NCI-H748 (cell line): ENCODE measurements at regions not wholly inside any gene's neighbourhood (a gene's known extent, or its start where the extent isn't known, plus 50 kb on each side); places are given as distances from the start of the nearest gene placed in this dataset.
A peak's percentile ranks its signal among the peaks of the same experiment; 100 is the strongest.
"Not testable (repeated sequence)": the region's sequence is repeated elsewhere in the genome, so short reads cannot be mapped to it uniquely, and the experiment has no call there.

ENCODE experiments used
- DNase-seq: peaks from one replicate; lab custom pipeline; 2025; ENCODE audit not compliant: unreplicated experiment; lab: John Stamatoyannopoulos, UW

- no peak for DNase-seq
Observed at GRCh38 chr3:59243476-59243875, 193.7 kb upstream of the CFAP20DC start.

- DNase-seq = no peak
Observed at GRCh38 chr3:59240666-59241255, 190.9 kb upstream of the CFAP20DC start.

DNA sequence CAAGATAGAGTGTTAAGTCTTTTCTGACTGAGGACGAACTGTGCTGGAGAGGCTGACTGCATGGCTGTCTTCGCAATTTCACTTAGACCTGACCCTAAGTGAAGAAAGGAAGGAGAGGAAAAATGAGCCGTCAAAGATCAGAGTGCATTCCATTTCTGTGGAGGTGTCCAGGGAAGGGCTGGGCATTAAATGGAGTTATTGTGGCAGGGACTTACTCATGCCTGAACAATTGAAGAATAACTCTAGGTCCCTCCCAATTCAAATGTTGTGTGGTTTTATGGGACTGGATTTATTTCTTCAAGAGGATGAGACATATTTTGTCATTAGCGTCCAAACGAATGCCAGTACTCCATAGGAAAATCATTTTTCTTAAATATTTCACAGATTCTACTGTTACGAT is 187.3 kb upstream of the CFAP20DC start:
- DNase-seq = no peak

DNA sequence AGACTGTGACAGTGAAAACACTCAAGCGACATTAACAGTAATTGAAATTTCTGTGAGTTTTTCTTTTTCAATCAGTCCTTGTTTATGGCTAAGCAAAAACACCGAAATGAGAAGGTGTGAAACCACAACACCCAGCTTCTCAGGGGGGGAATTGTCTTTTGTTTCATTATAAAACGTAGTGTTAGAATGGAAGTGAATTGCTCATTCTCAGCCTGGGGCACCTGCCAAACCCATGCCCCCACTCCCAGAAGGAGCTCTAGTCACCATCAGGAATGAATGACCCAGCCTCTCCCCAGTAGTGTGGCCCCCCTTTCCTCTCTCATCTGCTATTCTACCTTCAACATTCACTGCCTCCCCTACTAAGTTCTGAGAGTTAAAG is 185.8 kb upstream of the CFAP20DC start:
- DNase-seq = no peak

DNA sequence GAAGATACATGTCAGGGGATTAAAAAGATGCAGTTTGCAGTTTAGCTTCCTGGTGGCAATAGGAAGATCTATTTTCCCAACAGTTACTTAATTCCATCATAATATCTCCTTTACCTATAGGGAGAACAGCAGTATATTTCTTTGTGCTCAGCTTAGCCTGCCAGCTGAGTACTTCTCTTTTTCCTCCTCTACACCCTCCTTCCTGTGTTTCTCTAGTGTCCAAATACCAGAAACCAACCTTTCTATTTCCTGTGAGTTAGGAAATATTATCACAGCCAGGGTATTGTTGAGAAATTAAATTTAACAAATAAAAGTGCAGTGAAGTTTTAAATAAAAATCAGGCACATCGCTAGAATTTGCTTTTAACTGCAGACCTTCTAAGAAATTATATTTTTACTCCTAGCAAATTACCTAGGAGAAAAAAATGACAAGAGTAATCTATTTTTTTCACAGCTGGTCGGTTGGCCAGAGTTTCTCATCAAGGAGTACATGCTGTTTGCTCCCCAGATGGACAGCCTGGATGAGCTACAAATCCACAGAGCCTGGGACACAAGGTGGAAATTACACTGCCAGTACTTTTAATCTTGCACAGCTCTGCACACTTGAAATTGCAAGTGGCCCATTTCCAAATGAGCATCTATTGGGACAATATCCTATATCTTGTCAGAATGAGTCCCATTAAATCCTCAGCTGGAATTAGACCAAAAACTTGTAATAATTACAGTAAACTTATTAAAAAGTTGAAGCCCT is 185.2 kb upstream of the CFAP20DC start:
- DNase-seq = no peak

GRCh38 chr3:59230379-59230778 is 180.6 kb upstream of the CFAP20DC start:
- DNase-seq = not testable (repeated sequence)

DNA sequence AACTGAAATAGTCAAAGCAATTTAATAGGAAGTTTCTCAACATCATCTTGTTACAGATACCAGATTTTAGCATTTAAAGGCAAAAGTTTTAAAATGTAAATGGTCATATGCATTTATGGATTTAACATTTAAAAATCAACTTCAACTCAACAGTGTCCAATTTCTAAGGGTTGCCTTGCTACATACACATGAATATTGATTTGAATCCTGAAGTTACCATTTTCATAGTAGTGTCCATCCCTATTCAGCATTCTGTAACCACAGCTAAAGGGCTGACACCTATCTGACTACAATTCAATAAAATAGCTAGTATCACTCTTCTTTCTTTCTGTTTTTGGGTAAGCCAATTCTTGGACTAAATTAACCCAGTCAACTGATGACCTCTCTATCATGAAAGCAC is 164.0 kb upstream of the CFAP20DC start:
- no peak for DNase-seq

DNA sequence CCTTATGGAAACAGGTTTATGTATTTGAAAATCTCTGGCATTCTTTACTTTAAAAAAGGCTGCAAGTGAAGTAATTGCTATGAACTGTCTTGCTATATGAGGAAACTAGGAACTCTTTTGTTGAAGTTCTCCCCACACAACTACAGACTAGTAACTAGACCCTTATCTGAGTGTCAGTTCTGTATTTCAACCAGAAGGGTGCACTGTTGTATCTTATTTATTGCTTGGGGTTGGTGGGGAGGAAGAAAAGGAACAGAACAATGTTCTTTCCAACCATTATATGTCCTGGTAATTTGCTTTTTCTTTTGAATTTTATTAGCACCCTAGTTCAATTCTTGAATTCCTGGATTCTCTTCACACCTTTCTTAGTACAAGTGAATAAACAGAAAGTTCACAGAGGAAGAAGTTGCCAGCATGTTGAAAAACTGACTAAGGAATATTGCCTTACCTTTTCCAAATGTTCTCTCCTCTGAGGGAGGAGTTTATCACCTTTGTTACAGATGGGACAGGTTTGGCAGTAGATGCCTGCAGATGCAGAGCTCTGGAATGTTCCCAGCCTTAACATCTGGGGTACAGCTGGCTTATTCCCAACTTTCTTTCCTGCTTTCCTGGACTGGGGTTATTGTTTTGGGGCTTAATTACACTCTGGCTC is 162.4 kb upstream of the CFAP20DC start:
- peak; percentile 37 for DNase-seq

DNA sequence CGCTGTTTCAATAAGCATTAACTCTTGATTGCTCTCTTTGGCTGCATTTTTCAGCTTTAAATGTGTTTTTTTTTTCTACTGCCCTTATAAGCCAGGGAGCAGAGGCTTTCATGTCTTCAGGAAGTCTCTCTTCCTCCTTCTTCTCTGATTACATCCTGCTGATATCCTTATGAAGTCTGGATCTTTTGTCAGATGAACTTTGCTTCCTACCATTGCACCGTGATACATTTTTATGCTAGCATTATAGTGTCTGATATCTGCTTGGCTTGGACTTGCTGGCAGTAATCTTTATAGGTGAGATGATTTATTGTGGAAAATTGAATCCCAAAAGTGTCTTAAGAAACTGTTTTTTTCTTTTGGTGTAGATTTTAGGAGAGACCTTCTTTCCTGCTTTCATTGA is 160.4 kb upstream of the CFAP20DC start:
- DNase-seq = no peak

GRCh38 chr3:59192473-59192872 is 142.6 kb upstream of the CFAP20DC start:
- no peak for DNase-seq

- no peak for DNase-seq
Observed at GRCh38 chr3:59191651-59192050, 141.8 kb upstream of the CFAP20DC start.

DNA sequence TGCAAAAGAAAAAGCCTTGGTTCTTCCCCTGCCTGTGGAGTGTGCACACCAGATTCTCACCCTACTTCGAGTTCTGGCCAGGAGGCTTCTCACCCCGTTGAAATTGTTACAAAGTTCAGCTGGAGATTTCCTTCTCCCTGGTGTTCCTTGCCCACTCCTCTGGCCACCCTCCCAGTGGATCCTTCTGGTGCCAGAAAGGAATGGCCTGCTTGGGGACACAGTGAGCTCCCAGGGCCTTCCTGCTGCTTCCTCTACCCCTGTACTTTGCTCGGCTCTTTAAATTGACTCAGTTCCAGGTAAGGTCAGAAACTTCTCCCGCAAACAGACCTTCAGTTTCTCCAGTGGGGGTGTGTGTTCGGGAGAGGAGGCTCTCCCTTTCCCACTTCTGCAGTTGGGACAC is 140.1 kb upstream of the CFAP20DC start:
- DNase-seq = no peak

DNA sequence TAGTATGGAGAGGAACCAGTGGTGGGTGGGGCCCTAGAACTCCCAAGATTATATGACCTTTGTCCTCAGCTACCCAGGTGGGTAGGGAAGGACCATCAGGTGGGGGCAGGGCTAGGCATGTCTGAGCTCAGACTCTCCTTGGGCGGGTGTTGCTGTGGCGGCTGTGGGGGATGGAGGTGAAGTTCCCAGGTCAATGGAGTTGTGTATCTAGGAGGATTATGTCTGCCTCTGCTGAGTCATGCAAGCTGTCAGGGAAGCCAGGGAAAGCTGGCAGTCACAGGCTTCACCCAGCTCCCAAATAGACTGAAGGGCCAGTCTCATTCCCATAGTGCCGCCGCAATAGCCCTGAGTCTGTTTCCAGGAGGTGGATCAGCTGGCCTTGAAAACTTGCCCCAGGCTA is 139.7 kb upstream of the CFAP20DC start:
- no peak for DNase-seq

- DNase-seq = no peak
Observed at GRCh38 chr3:59186725-59187124, 136.9 kb upstream of the CFAP20DC start.

GRCh38 chr3:59185591-59186369 is 136.0 kb upstream of the CFAP20DC start:
- DNase-seq = no peak

- no peak for DNase-seq
Observed at GRCh38 chr3:59180006-59180405, 130.2 kb upstream of the CFAP20DC start.

DNA sequence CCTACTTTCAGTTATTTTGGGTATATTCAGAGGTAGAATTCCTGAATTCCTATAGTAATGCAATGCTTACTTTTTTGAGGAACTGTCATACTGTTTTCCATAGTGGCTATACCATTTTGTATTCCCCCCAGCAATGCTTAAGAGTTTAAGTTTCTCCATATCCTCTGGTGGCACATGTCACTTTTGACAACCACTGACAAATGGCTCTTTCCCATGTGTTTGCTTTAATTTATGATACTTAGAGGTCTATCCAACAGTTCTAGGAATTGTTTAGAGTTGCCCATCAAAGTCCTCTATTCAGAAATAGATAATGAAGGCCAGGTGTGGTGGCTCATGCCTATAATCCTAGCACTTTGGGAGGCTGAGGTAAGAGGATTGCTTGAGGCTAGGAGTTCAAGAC is 128.9 kb upstream of the CFAP20DC start:
- no peak for DNase-seq

DNA sequence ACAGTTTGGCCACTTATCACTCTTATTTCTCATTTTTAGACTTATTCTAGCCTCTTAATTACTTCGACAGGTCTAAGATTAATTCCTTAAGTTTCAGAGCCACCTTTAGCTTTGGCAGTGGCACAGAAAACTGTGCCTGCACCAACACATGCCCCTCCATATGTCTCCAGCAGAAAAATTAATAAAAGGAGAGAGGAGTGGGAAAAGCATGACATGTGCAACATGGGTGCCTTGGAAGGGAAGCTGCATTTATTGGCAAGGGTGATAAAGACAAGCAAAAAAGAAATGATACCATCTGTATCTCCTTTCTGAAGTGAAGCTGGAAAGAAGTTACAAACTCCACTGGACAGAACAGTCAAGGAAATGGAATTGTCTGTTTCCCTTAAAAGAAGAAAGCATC is 121.7 kb upstream of the CFAP20DC start:
- DNase-seq = no peak

DNA sequence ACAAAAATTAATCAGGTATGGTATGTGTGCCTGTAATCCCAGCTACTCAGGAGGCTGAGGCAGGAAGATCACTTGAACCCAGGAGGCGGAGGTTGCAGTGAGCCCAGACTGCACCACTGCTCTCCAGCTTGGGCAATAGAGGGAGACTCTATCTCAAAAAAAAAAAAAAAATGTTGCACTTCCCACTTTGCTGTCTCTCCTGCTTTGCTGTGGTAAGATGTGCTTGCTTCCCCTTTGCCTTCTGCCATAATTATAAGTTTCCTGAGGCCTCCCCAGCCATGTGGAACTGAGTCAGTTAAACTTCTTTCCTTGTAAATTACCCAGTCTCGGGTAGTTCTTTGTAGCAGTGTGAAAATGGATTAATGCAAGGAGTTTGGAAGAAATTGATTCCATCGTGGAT is 120.3 kb upstream of the CFAP20DC start:
- not testable (repeated sequence) for DNase-seq

- DNase-seq = no peak
Observed at GRCh38 chr3:59167756-59168155, 117.9 kb upstream of the CFAP20DC start.

DNA sequence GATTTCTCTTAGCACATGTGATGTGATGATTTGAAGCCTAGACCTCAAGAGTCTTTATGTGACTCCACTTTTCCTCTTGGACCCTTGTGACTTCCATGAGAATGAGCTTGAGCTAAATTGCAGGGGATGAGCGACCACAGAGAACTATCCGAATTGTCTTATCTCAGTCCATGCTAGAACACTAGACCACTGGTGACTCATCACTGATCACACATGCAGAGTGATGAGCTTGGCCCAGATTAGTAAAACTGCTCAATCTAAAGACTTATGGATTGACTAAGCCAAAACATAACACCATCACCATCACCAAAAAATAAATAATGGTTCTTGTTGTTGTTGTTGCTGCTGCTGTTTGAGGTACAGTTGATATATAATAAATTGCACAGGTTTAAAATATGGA is 114.1 kb upstream of the CFAP20DC start:
- no peak for DNase-seq

GRCh38 chr3:59161048-59161447 is 111.2 kb upstream of the CFAP20DC start:
- DNase-seq = no peak
